Lower lobe of right lung (tissue), 2 donors: ENCODE measurements at regions not wholly inside any gene's neighbourhood (a gene's known extent, or its start where the extent isn't known, plus 50 kb on each side); places are given as distances from the start of the nearest gene placed in this dataset.

Experiments used
- ATAC-seq, 2 donors: fragments of 200-7000 bp; cut with Tn5 transposase; one replicate each; pipeline ENCODE4 v1.9.1; 2020 to 2022; ENCODE audit warnings: mild to moderate bottlenecking in 2 of 2, moderate library complexity in 2 of 2
- DNase-seq: peaks from one replicate; pipeline ENCODE4 v3.0.0-alpha.2; 2020
- H3K27ac ChIP-seq: fragments of 200-600 bp; one replicate; pipeline ENCODE4 v1.8.0; 2022
- H3K27me3 ChIP-seq: fragments of 200-600 bp; one replicate; pipeline ENCODE4 v1.8.0; 2022; ENCODE audit warnings: low read depth
- H3K36me3 ChIP-seq: fragments of 200-600 bp; one replicate; pipeline ENCODE4 v1.8.0; 2022; ENCODE audit warnings: mild to moderate bottlenecking
- H3K4me1 ChIP-seq: fragments of 200-600 bp; one replicate; pipeline ENCODE4 v1.8.0; 2022
- H3K4me3 ChIP-seq: fragments of 200-600 bp; one replicate; pipeline ENCODE4 v1.8.0; 2022; ENCODE audit warnings: mild to moderate bottlenecking
- H3K9me3 ChIP-seq: fragments of 200-600 bp; one replicate; pipeline ENCODE4 v1.8.0; 2022
- CTCF ChIP-seq: fragments of 200-600 bp; IDR thresholded peaks from one replicate; pipeline ENCODE4 v1.8.0; 2022; ENCODE audit warnings: antibody characterized with exemption, mild to moderate bottlenecking
- intact Hi-C: fragments of 100-400 bp; cut with DNase I; formaldehyde crosslinking; loops from one replicate; pipeline ENCODE4 v1.11.0; 2022
- donor health status: DM: no; HTN: yes; CAD: no; lungs with severe emphysema.

DNA sequence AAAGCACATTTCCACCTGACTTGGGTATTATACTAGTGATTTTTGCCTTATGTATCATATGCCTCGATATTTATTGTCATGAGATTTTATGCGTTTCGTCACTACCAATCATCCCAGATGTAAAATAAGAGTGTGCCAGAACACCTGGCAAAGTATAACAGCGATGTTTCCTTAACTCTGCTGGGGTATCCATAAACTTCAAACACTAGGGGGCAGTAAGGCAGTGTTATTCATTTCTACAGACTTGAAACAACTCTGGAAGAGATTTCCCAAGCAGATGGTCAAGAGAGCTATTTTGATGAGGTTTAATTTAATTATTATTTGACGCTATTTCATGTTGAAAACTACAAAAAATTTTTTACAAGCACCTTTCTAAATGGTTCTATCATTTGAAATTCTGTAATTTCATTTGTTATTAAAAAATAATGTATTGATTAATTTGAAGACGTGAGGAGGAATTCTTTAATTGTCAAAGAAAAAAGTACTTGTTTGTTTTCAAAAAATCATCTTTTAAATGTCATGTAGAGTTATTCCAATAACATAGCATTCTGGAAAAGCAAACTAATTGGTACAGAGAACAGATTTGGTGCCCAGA is 388.5 kb upstream of the CTNND2 start:
- DNase-seq = no peak
- Histone ChIP-seq H3K36me3 (no peaks in the 10 kb centered on the region), H3K4me1 (no peaks in the 10 kb centered on the region), H3K27ac (no peak overlapping the region), H3K4me3 (no peak overlapping the region), H3K9me3 (no peaks in the 10 kb centered on the region), H3K27me3 (no peaks in the 10 kb centered on the region)
- intact Hi-C loops = loop anchor here (10.0 kb wide), 1 partner anchor 1182 kb away; no protein-coding TSS in a partner anchor
- no peak for ATAC-seq
- no peak for TF ChIP-seq CTCF

GRCh38 chr5:12284604-12285003 is 380.4 kb upstream of the CTNND2 start:
- H3K36me3 ChIP-seq = no peaks in the 10 kb centered on the region
- no peaks in the 10 kb centered on the region for H3K9me3 ChIP-seq
- H3K27ac ChIP-seq = no peak overlapping the region
- H3K27me3 ChIP-seq = no peaks in the 10 kb centered on the region
- no peak overlapping the region for H3K4me3 ChIP-seq
- H3K4me1 ChIP-seq = no peaks in the 10 kb centered on the region
- intact Hi-C loops = no loop called here
- ATAC-seq (no peak), DNase-seq (no peak)
- no peak for TF ChIP-seq CTCF

DNA sequence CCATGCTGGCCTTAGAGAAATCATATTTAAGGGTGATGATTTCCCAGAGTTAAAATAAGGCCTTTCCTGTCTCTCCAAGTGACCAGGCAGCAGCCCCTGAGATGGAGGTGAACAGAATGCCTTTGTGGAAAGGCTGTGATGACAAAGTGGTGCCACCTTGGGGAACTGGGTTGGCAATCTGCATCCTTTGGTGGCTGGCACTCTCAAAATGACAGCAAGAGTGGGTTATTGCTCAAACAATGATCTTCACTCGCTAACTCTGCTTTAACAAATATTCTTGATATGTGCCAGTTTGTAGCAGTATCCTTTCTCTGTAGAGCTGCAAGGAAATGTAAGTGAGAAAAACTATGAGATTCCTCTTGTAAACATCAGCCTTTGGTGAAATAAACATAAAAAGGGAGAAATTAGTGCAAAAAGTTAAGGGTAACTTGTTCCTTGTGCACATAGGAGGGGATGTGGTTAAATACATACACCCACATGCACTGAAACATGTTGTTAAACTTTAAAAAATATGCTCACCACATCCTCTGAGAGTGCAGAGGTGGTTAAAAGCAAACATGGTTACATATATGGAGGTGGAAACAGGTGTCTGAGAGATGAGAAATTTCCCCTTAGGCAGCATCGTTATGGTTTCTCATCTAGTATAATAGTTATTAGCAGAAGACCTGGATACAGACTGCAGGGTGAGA is 373.4 kb upstream of the CTNND2 start:
- no peak for TF ChIP-seq CTCF
- ATAC-seq (no peak), DNase-seq (no peak)
- no peaks in the 10 kb centered on the region for H3K27me3 ChIP-seq
- H3K9me3 ChIP-seq = no peaks in the 10 kb centered on the region
- no peak overlapping the region for H3K27ac ChIP-seq
- H3K36me3 ChIP-seq = no peaks in the 10 kb centered on the region
- H3K4me3 ChIP-seq = no peak overlapping the region
- intact Hi-C loops = no loop called here
- H3K4me1 ChIP-seq = no peaks in the 10 kb centered on the region

DNA sequence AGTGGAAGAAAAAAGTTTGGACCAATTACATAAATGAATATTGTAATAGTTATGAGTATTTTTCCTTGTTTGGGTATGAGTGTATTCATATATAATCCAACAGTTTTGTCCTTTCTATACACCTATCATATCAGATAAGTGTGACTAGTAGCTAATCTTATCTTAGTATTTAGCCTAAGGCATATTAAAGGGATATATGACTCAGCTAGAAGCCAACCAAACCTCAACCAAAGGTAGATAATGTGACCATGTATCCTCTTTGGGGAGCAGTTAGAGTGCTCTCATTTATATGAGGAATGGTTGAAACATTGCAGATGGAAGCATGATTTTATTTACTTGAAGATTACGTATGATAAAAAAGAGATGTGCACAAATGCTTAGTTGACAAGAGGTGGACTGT is 370.0 kb upstream of the CTNND2 start:
- H3K27ac ChIP-seq = no peak overlapping the region
- intact Hi-C loops = no loop called here
- no peak for ATAC-seq
- H3K4me3 ChIP-seq = no peak overlapping the region
- no peaks in the 10 kb centered on the region for H3K9me3 ChIP-seq
- no peaks in the 10 kb centered on the region for H3K36me3 ChIP-seq
- no peak for DNase-seq
- H3K4me1 ChIP-seq = no peaks in the 10 kb centered on the region
- H3K27me3 ChIP-seq = no peaks in the 10 kb centered on the region
- no peak for TF ChIP-seq CTCF

GRCh38 chr5:12272389-12272788 is 368.1 kb upstream of the CTNND2 start:
- no peaks in the 10 kb centered on the region for H3K4me1 ChIP-seq
- TF ChIP-seq CTCF = no peak
- no peak for ATAC-seq

More at GRCh38 chr5:12272389-12272788, 368.1 kb upstream of the CTNND2 start:
- Histone ChIP-seq H3K36me3 (no peaks in the 10 kb centered on the region), H3K27me3 (no peaks in the 10 kb centered on the region), H3K27ac (no peak overlapping the region), H3K4me3 (no peak overlapping the region), H3K9me3 (no peaks in the 10 kb centered on the region)
- intact Hi-C loops = no loop called here
- no peak for DNase-seq
